Endothelial cell of umbilical vein (primary cell): ENCODE measurements at regions not wholly inside any gene's neighbourhood (a gene's known extent, or its start where the extent isn't known, plus 50 kb on each side); places are given as distances from the start of the nearest gene placed in this dataset.

ENCODE experiments used
- EZH2 ChIP-seq: IDR thresholded peaks from 2 replicates; pipeline ENCODE4 v1.6.1; 2012; ENCODE audit warnings: borderline replicate concordance, low read depth, mild to moderate bottlenecking, moderate library complexity, low read length, inconsistent platforms; ENCODE audit not compliant: severe bottlenecking
- JUN ChIP-seq: IDR thresholded peaks from 2 replicates; pipeline ENCODE4 v1.6.1; 2011; ENCODE audit warnings: borderline replicate concordance, low read depth; ENCODE audit not compliant: insufficient read length, insufficient read depth
- MYC ChIP-seq: IDR thresholded peaks from one replicate; pipeline ENCODE4 v1.6.1; 2011; ENCODE audit warnings: mild to moderate bottlenecking, low read depth, low read length
- POLR2A ChIP-seq: IDR thresholded peaks from 2 replicates; pipeline ENCODE4 v1.6.1; 2012; ENCODE audit warnings: low read depth, mild to moderate bottlenecking, control low read depth, low read length
- TF ChIP-seq, protein P1 (sequence below), 2 donors: IDR thresholded peaks; 1 replicate in 1 of 2; 2 replicates in 1 of 2; pipeline ENCODE4 v1.5.1; 2011; ENCODE audit warnings: low read length in 2 of 2, mild to moderate bottlenecking in 2 of 2, moderate library complexity in 2 of 2, control low read depth in 1 of 2, inconsistent platforms in 1 of 2, low read depth in 1 of 2; ENCODE audit not compliant: insufficient read depth in 1 of 2; ENCODE audit errors: extremely low read depth in 1 of 2

DNA sequence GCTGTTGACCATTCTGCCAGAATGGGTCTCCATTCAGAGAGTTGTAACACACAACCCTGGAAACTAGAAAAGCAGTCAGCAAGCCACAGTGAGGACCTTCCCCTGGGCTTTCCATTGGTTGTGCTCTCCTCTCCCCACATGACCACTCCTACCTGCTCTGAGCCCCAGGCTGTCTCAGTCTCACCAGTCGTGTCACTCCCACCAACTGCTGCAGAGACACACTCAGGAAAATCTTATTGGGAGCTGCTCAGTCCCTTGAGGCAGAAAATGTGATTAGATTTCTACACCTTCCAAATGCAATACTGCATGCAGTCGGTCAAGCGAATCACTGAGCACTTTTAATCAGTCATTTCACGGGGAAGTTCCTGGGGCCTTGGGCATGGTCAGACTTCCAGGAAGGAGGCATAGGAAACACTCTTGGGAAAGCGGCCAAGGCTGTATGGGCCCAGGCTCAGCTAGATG, 284.2 kb upstream of the NMUR2 start:
- TF ChIP-seq POLR2A (no peak), MYC (no peak), EZH2 (no peak), JUN (no peak)
- TF ChIP-seq, protein P1, sequence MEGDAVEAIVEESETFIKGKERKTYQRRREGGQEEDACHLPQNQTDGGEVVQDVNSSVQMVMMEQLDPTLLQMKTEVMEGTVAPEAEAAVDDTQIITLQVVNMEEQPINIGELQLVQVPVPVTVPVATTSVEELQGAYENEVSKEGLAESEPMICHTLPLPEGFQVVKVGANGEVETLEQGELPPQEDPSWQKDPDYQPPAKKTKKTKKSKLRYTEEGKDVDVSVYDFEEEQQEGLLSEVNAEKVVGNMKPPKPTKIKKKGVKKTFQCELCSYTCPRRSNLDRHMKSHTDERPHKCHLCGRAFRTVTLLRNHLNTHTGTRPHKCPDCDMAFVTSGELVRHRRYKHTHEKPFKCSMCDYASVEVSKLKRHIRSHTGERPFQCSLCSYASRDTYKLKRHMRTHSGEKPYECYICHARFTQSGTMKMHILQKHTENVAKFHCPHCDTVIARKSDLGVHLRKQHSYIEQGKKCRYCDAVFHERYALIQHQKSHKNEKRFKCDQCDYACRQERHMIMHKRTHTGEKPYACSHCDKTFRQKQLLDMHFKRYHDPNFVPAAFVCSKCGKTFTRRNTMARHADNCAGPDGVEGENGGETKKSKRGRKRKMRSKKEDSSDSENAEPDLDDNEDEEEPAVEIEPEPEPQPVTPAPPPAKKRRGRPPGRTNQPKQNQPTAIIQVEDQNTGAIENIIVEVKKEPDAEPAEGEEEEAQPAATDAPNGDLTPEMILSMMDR (IDR thresholded peaks at IDR 0.05; ENCODE audit: extremely low read depth in 1 of 2, insufficient read depth in 1 of 2, low read depth in 1 of 2, low read length in 2 of 2) = no peak
